B cell (primary cell): ENCODE measurements at regions not wholly inside any gene's neighbourhood (a gene's known extent, or its start where the extent isn't known, plus 50 kb on each side); places are given as distances from the start of the nearest gene placed in this dataset.

Source experiments
- ATAC-seq: fragments of 200-7000 bp; cut with Tn5 transposase; one replicate; pipeline ENCODE4 v1.10.0; 2021; ENCODE audit warnings: low read depth, mild to moderate bottlenecking, moderate number of reproducible peaks, moderate library complexity
- CTCF ChIA-PET: fragments of 350-600 bp; sonication (Branson Sonifier 250); formaldehyde crosslinking; loops from one replicate; lab custom pipeline; 2021; ENCODE audit warnings: antibody characterized with exemption, inconsistent platforms; lab: Charles Lee
- POLR2A ChIA-PET: fragments of 350-600 bp; sonication (Branson Sonifier 250); formaldehyde crosslinking; loops from one replicate; lab custom pipeline; 2021; ENCODE audit warnings: antibody characterized with exemption; lab: Charles Lee
- DNase-seq: peaks from one replicate; pipeline ENCODE4 v3.0.0; 2013
- H2AFZ ChIP-seq: 2 replicates; pipeline ENCODE4 v1.6.1; 2012; ENCODE audit warnings: mild to moderate bottlenecking, low read depth, low read length; ENCODE audit not compliant: insufficient read depth, poor library complexity, severe bottlenecking
- H3K27ac ChIP-seq, 2 donors: 1 replicate in 1 of 2; 2 replicates in 1 of 2; pipeline ENCODE4 v1.5.1; 2012 to 2013; ENCODE audit warnings: low read length in 2 of 2, mild to moderate bottlenecking in 2 of 2, moderate library complexity in 1 of 2
- H3K27me3 ChIP-seq, 4 experiments: fragments of 200-600 bp in 1 of 4; sonication (generic) in 1 of 4; replicated peaks in 1 of 4; 1 replicate in 2 of 4; 2 replicates in 2 of 4; pipeline versions ENCODE4 v1.6.1 to v1.7.0; 2013 to 2016; ENCODE audit warnings: low read length in 3 of 4, mild to moderate bottlenecking in 2 of 4, mixed read lengths in 1 of 4, moderate library complexity in 1 of 4; ENCODE audit not compliant: insufficient read depth in 4 of 4, control insufficient read depth in 3 of 4; ENCODE audit errors: control extremely low read depth in 1 of 4
- H3K36me3 ChIP-seq, 2 experiments: replicated peaks in 1 of 2; 1 replicate in 1 of 2; 2 replicates in 1 of 2; pipeline versions ENCODE4 v1.6.1 to v1.7.1; 2013; ENCODE audit warnings: low read length in 1 of 2; ENCODE audit not compliant: insufficient read depth in 2 of 2, control insufficient read depth in 1 of 2; ENCODE audit errors: control extremely low read depth in 1 of 2, extremely low read depth in 1 of 2
- H3K4me1 ChIP-seq, 2 donors: fragments of 200-600 bp in 1 of 2; sonication (generic) in 1 of 2; 1 replicate in 1 of 2; 2 replicates in 1 of 2; pipeline versions ENCODE4 v1.5.1 to v1.6.1; 2013 to 2017; ENCODE audit warnings: low read length in 2 of 2; ENCODE audit not compliant: control insufficient read depth in 2 of 2, insufficient read depth in 2 of 2
- H3K4me2 ChIP-seq: replicated peaks from 2 replicates; pipeline ENCODE3; 2012; ENCODE audit warnings: mild to moderate bottlenecking, low read depth, low read length; ENCODE audit not compliant: poor library complexity, severe bottlenecking
- H3K4me3 ChIP-seq, 5 experiments: fragments of 200-600 bp in 1 of 5; sonication (generic) in 1 of 5; 1 replicate in 3 of 5; 2 replicates in 2 of 5; pipeline versions ENCODE4 v1.5.1 to v1.7.0; 2011 to 2016; ENCODE audit warnings: low read length in 4 of 5, mild to moderate bottlenecking in 4 of 5, low read depth in 2 of 5, control low read depth in 1 of 5, moderate library complexity in 1 of 5; ENCODE audit not compliant: insufficient read depth in 1 of 5; ENCODE audit errors: control extremely low read depth in 1 of 5, extremely low read depth in 1 of 5
- H3K79me2 ChIP-seq: fragments of 200-600 bp; sonication (generic); one replicate; pipeline ENCODE4 v1.6.0; 2016; ENCODE audit warnings: low read length; ENCODE audit not compliant: control insufficient read depth, insufficient read depth
- H3K9ac ChIP-seq: fragments of 200-600 bp; sonication (generic); 2 replicates; pipeline ENCODE4 v1.6.1; 2017; ENCODE audit warnings: mild to moderate bottlenecking, low read length, moderate library complexity
- H3K9me3 ChIP-seq, 3 donors: one replicate each; pipeline versions ENCODE4 v1.6.1 to v1.7.1; 2013; ENCODE audit warnings: low read length in 2 of 3; ENCODE audit not compliant: control insufficient read depth in 2 of 3, insufficient read depth in 1 of 3; ENCODE audit errors: control extremely low read depth in 1 of 3
- H4K20me1 ChIP-seq: 2 replicates; pipeline ENCODE4 v1.6.0; 2012; ENCODE audit warnings: mild to moderate bottlenecking, low read length; ENCODE audit not compliant: insufficient read depth, control insufficient read depth, poor library complexity, severe bottlenecking
- H3K27ac Mint-ChIP-seq: one replicate; pipeline ENCODE4 v1.8.0; 2021; ENCODE audit warnings: mixed read lengths
- H3K27me3 Mint-ChIP-seq: one replicate; pipeline ENCODE4 v1.8.0; 2021; ENCODE audit warnings: mixed read lengths
- H3K4me1 Mint-ChIP-seq: one replicate; pipeline ENCODE4 v1.8.0; 2021; ENCODE audit warnings: mixed read lengths
- H3K4me3 Mint-ChIP-seq: one replicate; pipeline ENCODE4 v1.8.0; 2021; ENCODE audit warnings: mixed read lengths
- H3K9me3 Mint-ChIP-seq: one replicate; pipeline ENCODE4 v1.8.0; 2022; ENCODE audit warnings: mixed read lengths; ENCODE audit not compliant: insufficient read depth
- CTCF ChIP-seq: fragments of 200-600 bp; IDR thresholded peaks from one replicate; pipeline ENCODE4 v1.8.0; 2022; ENCODE audit warnings: antibody characterized with exemption, mild to moderate bottlenecking
- EZH2 ChIP-seq: IDR thresholded peaks from 2 replicates; pipeline ENCODE4 v1.6.1; 2012; ENCODE audit warnings: borderline replicate concordance, low read depth, mild to moderate bottlenecking, moderate library complexity, low read length; ENCODE audit not compliant: insufficient read depth, poor library complexity, severe bottlenecking
- WGBS: methylation state at CpG from one replicate; pipeline ENCODE4 v1.1.5; 2013; ENCODE audit warnings: missing lambda C conversion rate; ENCODE audit not compliant: insufficient coverage; 5-methylcytosine and 5-hydroxymethylcytosine counted together
- intact Hi-C: fragments of 100-400 bp; cut with micrococcal nuclease; formaldehyde crosslinking; loops from one replicate; pipeline ENCODE4 v1.10.0; 2022

DNA sequence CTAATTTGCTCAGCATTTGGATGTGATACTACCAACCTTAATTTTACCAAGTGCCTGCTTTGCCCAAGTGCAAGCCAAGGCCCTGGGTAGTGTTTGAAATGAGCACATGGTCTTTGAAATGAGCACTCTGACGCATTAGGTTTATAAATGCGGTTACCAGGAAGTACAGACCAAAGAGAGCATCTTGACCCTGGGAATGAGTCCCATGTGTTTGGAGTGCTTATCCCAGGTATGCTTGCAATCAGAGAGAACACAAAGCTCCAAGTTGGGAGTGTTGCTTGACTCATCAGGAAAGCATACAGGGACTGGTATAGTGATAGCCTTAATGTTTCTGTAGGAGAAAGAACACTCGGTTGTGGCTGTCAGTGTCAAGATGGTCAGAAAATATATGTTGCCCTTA, 203.6 kb upstream of the MAMLD1 start:
- Mint-ChIP-seq H3K4me3 (no peak overlapping the region), H3K27ac (no peak overlapping the region), H3K9me3 (no peaks in the 10 kb centered on the region), H3K4me1 (no peaks in the 10 kb centered on the region), H3K27me3 (no peaks in the 10 kb centered on the region)
- no peak overlapping the region for H3K9ac ChIP-seq
- H3K9me3 ChIP-seq, result no peaks in the 10 kb centered on the region
- no peak for DNase-seq
- H3K4me2 ChIP-seq, result no peak overlapping the region
- intact Hi-C loops, result no loop called here
- 71% methylated on average over 1 of the region's 3 CpGs for WGBS
- H3K4me1 ChIP-seq, result no peaks in the 10 kb centered on the region
- ATAC-seq, result no peak
- no peaks in the 10 kb centered on the region for H3K27me3 ChIP-seq
- no peaks in the 10 kb centered on the region for H3K79me2 ChIP-seq
- no peak overlapping the region for H3K27ac ChIP-seq
- H2AFZ ChIP-seq, result no peak overlapping the region
- H4K20me1 ChIP-seq, result no peaks in the 10 kb centered on the region
- POLR2A ChIA-PET, result no interaction called here
- TF ChIP-seq CTCF (no peak), EZH2 (no peak)
- H3K36me3 ChIP-seq, result no peaks in the 10 kb centered on the region
- CTCF ChIA-PET, result no interaction called here
- H3K4me3 ChIP-seq, result no peak overlapping the region

- no peak overlapping the region for H2AFZ ChIP-seq
- no peak overlapping the region for H3K4me2 ChIP-seq
- no peaks in the 10 kb centered on the region for H4K20me1 ChIP-seq
- no peak for ATAC-seq
- CTCF ChIA-PET, result no interaction called here
- Mint-ChIP-seq H3K9me3 (no peaks in the 10 kb centered on the region), H3K4me3 (no peak overlapping the region), H3K27ac (no peak overlapping the region), H3K4me1 (no peaks in the 10 kb centered on the region), H3K27me3 (no peaks in the 10 kb centered on the region)
- no peak for TF ChIP-seq CTCF
- no peak for TF ChIP-seq EZH2
- no peaks in the 10 kb centered on the region for H3K36me3 ChIP-seq
- POLR2A ChIA-PET, result no interaction called here
- H3K4me1 ChIP-seq, result no peaks in the 10 kb centered on the region
- H3K27ac ChIP-seq, result no peak overlapping the region
- intact Hi-C loops, result no loop called here
- DNase-seq, result no peak
- H3K79me2 ChIP-seq, result no peaks in the 10 kb centered on the region
- no peak overlapping the region for H3K9ac ChIP-seq
- H3K9me3 ChIP-seq, result no peaks in the 10 kb centered on the region
- no peaks in the 10 kb centered on the region for H3K27me3 ChIP-seq
- H3K4me3 ChIP-seq, result no peak overlapping the region
These were observed 202.5 kb upstream of the MAMLD1 start for GRCh38 chrX:150160656-150161055.
